Mesendoderm (in vitro differentiated cells): ENCODE measurements at regions not wholly inside any gene's neighbourhood (a gene's known extent, or its start where the extent isn't known, plus 50 kb on each side); places are given as distances from the start of the nearest gene placed in this dataset.
A peak's percentile ranks its signal among the peaks of the same experiment; 100 is the strongest.

Experiments used
- DNase-seq: peaks from one replicate; pipeline ENCODE4 v3.0.0; 2013
- H2AK5ac ChIP-seq: 2 replicates; pipeline ENCODE4 v1.6.1; 2013; ENCODE audit warnings: low read length, inconsistent platforms
- H2BK120ac ChIP-seq: 2 replicates; pipeline ENCODE4 v1.6.1; 2013; ENCODE audit warnings: low read depth, mild to moderate bottlenecking, low read length, moderate library complexity, mixed read lengths
- H2BK15ac ChIP-seq: replicated peaks from 2 replicates; pipeline ENCODE4 v1.6.1; 2013; ENCODE audit warnings: low read depth, mild to moderate bottlenecking, moderate library complexity
- H2BK5ac ChIP-seq: 2 replicates; pipeline ENCODE4 v1.6.1; 2013; ENCODE audit warnings: low read length, inconsistent platforms
- H3K18ac ChIP-seq: 2 replicates; pipeline ENCODE4 v1.6.1; 2013; ENCODE audit warnings: mild to moderate bottlenecking, low read length, mixed read lengths
- H3K23ac ChIP-seq: one replicate; pipeline ENCODE4 v1.6.1; 2013; ENCODE audit warnings: low read length
- H3K27ac ChIP-seq: 2 replicates; pipeline ENCODE4 v1.5.1; 2013; ENCODE audit warnings: low read depth, mild to moderate bottlenecking, inconsistent platforms, low read length, moderate library complexity
- H3K27me3 ChIP-seq: 2 replicates; pipeline ENCODE4 v1.6.1; 2013; ENCODE audit warnings: low read length, control low read depth, mild to moderate bottlenecking, inconsistent platforms; ENCODE audit not compliant: insufficient read depth, poor library complexity
- H3K36me3 ChIP-seq: 2 replicates; pipeline ENCODE4 v1.6.1; 2013; ENCODE audit warnings: low read length, inconsistent platforms; ENCODE audit not compliant: control insufficient read depth, insufficient read depth
- H3K4ac ChIP-seq: one replicate; pipeline ENCODE4 v1.6.1; 2013; ENCODE audit warnings: low read depth, mild to moderate bottlenecking, low read length, moderate library complexity
- H3K4me1 ChIP-seq: 2 replicates; pipeline ENCODE4 v1.6.1; 2013; ENCODE audit warnings: low read depth, low read length, inconsistent platforms; ENCODE audit not compliant: control insufficient read depth
- H3K4me2 ChIP-seq: 2 replicates; pipeline ENCODE4 v1.6.1; 2013; ENCODE audit warnings: low read length
- H3K4me3 ChIP-seq: 2 replicates; pipeline ENCODE4 v1.5.1; 2013; ENCODE audit warnings: mild to moderate bottlenecking, low read length
- H3K56ac ChIP-seq: one replicate; pipeline ENCODE4 v1.6.1; 2013; ENCODE audit warnings: low read length
- H3K79me1 ChIP-seq: 2 replicates; pipeline ENCODE4 v1.6.1; 2013; ENCODE audit warnings: low read length, inconsistent platforms
- H3K79me2 ChIP-seq: 2 replicates; pipeline ENCODE4 v1.6.1; 2013; ENCODE audit warnings: mild to moderate bottlenecking, low read length; ENCODE audit not compliant: control insufficient read depth, insufficient read depth
- H3K9ac ChIP-seq: 2 replicates; pipeline ENCODE4 v1.6.1; 2013; ENCODE audit warnings: low read length, inconsistent platforms
- H4K5ac ChIP-seq: one replicate; pipeline ENCODE4 v1.6.1; 2013; ENCODE audit warnings: low read length
- H4K8ac ChIP-seq: one replicate; pipeline ENCODE4 v1.6.1; 2013; ENCODE audit warnings: low read depth, mild to moderate bottlenecking, control low read depth, low read length, moderate library complexity
- WGBS: extraction: QIAGEN DNeasy Blood & Tissue Kit; methylation state at CpG from one replicate; pipeline ENCODE4 v1.1.7; 2013; ENCODE audit warnings: low lambda C conversion rate, missing lambda C conversion rate; ENCODE audit not compliant: insufficient coverage; ENCODE audit errors: extremely low coverage; 5-methylcytosine and 5-hydroxymethylcytosine counted together

DNA sequence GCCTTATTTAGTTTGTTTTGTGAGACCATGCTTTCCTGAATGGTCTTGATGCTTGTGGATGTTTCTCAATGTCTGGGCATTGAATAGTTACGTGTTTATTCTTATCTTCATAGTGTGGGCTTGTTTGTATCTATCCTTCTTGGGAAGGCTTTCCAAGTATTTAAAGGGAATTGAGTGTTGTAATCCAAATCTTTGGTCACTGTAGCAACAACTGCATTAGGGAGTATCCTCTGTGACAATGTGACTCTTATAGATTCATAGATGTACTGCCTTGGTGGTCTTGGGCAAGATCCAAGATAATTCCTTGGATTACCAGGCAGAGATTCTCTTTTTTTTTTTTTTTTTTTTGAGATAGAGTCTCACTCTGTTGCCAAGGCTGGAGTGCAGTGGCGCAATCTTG, 598.4 kb downstream of the CBLN4 start:
- H3K27ac ChIP-seq, result no peak overlapping the region
- H3K4me3 ChIP-seq, result no peak overlapping the region
- no CpG with 5 or more reads among the region's 2 CpGs for WGBS
- no peak overlapping the region for H4K5ac ChIP-seq
- H3K18ac ChIP-seq, result no peak overlapping the region
- no peaks in the 10 kb centered on the region for H3K36me3 ChIP-seq
- H3K4me2 ChIP-seq, result no peak overlapping the region
- H2BK120ac ChIP-seq, result no peak overlapping the region
- no peak overlapping the region for H3K9ac ChIP-seq
- no peaks in the 10 kb centered on the region for H3K79me1 ChIP-seq
- no peak overlapping the region for H3K4ac ChIP-seq
- H3K23ac ChIP-seq, result no peak overlapping the region
- no peak overlapping the region for H2BK15ac ChIP-seq
- no peak overlapping the region for H3K56ac ChIP-seq
- H4K8ac ChIP-seq, result no peak overlapping the region
- no peak overlapping the region for H2AK5ac ChIP-seq
- H2BK5ac ChIP-seq, result no peak overlapping the region
- H3K4me1 ChIP-seq, result no peaks in the 10 kb centered on the region
- H3K27me3 ChIP-seq, result no peaks in the 10 kb centered on the region
- DNase-seq, result no peak
- H3K79me2 ChIP-seq, result no peaks in the 10 kb centered on the region

DNA sequence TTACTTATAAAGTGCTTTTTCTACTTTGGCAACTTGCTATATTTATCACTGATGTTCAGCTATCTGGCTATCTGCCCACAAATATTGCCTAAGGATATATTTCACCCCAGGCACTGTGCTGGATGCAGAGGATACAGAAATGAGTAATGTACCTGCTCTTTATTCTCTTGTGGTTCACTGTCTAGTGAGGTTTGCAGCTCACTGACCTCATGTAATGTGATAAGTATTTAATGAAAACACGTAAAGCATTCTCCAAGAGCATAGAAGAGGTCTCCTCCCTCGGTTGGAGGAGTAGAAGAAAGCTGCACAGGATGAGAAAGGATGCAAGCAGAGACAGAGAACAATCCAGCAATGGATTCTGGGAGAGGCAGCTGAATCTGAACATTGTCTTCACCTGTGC, 610.7 kb downstream of the CBLN4 start:
- Histone ChIP-seq H3K56ac (no peak overlapping the region), H3K18ac (no peak overlapping the region), H4K5ac (no peak overlapping the region), H3K4ac (no peak overlapping the region), H2BK5ac (no peak overlapping the region), H3K9ac (no peak overlapping the region), H3K79me2 (no peaks in the 10 kb centered on the region), H2BK15ac (no peak overlapping the region), H3K79me1 (no peaks in the 10 kb centered on the region), H3K4me2 (no peak overlapping the region), H2BK120ac (no peak overlapping the region), H3K4me1 (no peaks in the 10 kb centered on the region), H3K23ac (no peak overlapping the region), H3K27ac (no peak overlapping the region), H3K27me3 (no peaks in the 10 kb centered on the region), H3K36me3 (no peaks in the 10 kb centered on the region), H2AK5ac (no peak overlapping the region), H4K8ac (no peak overlapping the region), H3K4me3 (no peak overlapping the region)
- no peak for DNase-seq
- no CpG with 5 or more reads among the region's 2 CpGs for WGBS

DNA sequence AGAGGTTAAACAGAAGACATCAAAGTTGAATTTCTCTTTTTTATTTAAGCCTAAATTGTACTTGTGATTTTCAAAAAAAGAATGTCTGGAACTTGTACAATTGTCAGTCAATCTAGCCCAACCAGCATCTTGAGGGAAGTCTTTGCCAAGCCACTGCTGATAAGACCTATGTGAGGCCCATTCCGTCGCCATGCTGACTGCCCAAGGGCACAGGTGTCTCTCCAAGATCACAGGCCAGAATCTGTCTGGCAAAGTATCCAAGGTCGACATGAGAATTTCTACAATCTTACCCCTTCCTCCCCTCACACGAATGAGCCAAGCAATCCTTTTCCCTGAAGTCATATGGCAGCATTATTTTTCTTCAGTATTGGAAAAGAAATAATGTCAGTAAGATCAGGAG, 614.5 kb downstream of the CBLN4 start:
- H3K27me3 ChIP-seq, result no peaks in the 10 kb centered on the region
- H3K56ac ChIP-seq, result no peak overlapping the region
- no peaks in the 10 kb centered on the region for H3K79me1 ChIP-seq
- no peak overlapping the region for H3K4ac ChIP-seq
- no peak overlapping the region for H4K5ac ChIP-seq
- H3K36me3 ChIP-seq, result no peaks in the 10 kb centered on the region
- no peak overlapping the region for H4K8ac ChIP-seq
- no peaks in the 10 kb centered on the region for H3K79me2 ChIP-seq
- H3K27ac ChIP-seq, result no peak overlapping the region
- H2BK120ac ChIP-seq, result no peak overlapping the region
- H2BK5ac ChIP-seq, result no peak overlapping the region
- H3K18ac ChIP-seq, result no peak overlapping the region
- H3K4me2 ChIP-seq, result no peak overlapping the region
- no peak overlapping the region for H2BK15ac ChIP-seq
- DNase-seq, result no peak
- no CpG with 5 or more reads among the region's 4 CpGs for WGBS
- no peak overlapping the region for H3K9ac ChIP-seq
- H3K4me1 ChIP-seq, result no peaks in the 10 kb centered on the region
- H3K4me3 ChIP-seq, result no peak overlapping the region
- no peak overlapping the region for H2AK5ac ChIP-seq
- no peak overlapping the region for H3K23ac ChIP-seq

DNA sequence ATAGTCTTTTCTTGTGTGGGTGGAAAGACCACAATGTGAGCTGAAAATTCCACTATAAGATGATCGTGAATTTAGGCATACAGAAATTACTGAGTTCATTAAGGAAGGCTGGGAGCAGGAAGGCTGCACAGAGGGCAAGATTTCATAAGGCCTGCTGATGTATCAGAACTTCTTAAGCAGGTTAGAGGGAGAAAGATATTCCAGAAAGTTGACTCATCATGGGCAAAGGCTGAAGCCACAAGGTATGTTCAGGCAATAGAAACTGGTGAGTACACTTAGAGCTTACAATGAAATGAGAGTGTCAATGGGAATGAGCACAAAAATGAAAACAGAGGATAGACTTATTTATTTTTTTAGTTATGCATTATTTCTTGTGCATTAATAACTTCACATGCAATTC, 618.6 kb downstream of the CBLN4 start:
- Histone ChIP-seq H3K79me1 (no peaks in the 10 kb centered on the region), H3K4ac (no peak overlapping the region), H3K23ac (no peak overlapping the region), H3K56ac (no peak overlapping the region), H3K18ac (no peak overlapping the region), H2BK120ac (no peak overlapping the region), H3K4me3 (no peak overlapping the region), H3K79me2 (no peaks in the 10 kb centered on the region), H3K9ac (no peak overlapping the region), H3K27me3 (no peaks in the 10 kb centered on the region), H2BK5ac (no peak overlapping the region), H3K27ac (no peak overlapping the region), H2AK5ac (no peak overlapping the region), H2BK15ac (no peak overlapping the region), H3K4me1 (no peaks in the 10 kb centered on the region), H4K5ac (no peak overlapping the region), H3K36me3 (no peaks in the 10 kb centered on the region), H3K4me2 (no peak overlapping the region), H4K8ac (no peak overlapping the region)
- DNase-seq, result no peak
- no CpG with 5 or more reads among the region's 1 CpG for WGBS

DNA sequence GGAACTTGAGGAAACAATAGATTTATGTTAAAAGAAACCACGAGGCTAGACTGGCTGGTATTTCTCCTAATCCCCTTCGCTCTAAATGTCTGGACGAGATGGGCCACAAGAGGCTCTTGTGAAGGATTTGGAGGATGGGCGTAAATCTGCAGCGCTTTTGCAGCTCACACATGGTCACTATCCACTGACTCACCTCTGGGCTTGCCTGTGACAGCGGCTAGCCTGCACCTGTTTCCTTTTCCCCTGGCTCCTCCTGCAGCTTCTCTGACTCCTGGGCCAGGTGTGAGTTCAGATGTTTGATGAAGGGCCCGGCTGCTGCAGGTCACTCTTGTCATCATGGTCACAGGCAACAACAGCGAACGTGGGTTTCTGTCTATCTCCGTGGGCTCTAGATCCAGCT, 629.4 kb downstream of the CBLN4 start:
- Histone ChIP-seq H4K5ac (no peak overlapping the region), H3K4ac (no peak overlapping the region), H3K79me1 (no peaks in the 10 kb centered on the region), H2AK5ac (no peak overlapping the region), H3K4me3 (no peak overlapping the region), H3K4me2 (no peak overlapping the region), H3K4me1 (no peaks in the 10 kb centered on the region), H3K36me3 (no peaks in the 10 kb centered on the region), H3K27me3 (no peaks in the 10 kb centered on the region), H3K56ac (no peak overlapping the region), H2BK15ac (no peak overlapping the region), H3K79me2 (no peaks in the 10 kb centered on the region), H2BK120ac (no peak overlapping the region), H2BK5ac (no peak overlapping the region), H3K23ac (no peak overlapping the region), H3K18ac (no peak overlapping the region), H3K9ac (no peak overlapping the region), H4K8ac (no peak overlapping the region), H3K27ac (no peak overlapping the region)
- DNase-seq, result peak; percentile 23
- no CpG with 5 or more reads among the region's 10 CpGs for WGBS

DNA sequence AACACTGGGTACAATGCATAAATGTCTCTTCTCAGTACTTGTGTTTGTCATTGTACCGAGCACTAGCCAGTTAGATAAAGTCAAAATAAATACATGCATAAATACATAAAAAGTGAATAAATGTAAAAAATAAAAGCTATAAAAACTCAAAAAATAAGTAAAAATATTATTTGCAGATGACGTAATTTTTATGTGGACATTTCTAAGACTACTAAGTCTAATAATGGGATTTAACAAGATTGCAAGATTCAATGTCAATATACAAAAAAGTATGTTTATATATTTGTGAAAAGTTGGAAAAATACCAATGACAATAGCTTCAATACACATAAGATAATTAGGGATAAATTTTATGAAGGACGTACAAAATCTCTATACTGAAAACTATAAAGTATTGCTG, 639.6 kb downstream of the CBLN4 start:
- no peak for DNase-seq
- Histone ChIP-seq H2BK5ac (no peak overlapping the region), H3K4me3 (no peak overlapping the region), H3K23ac (no peak overlapping the region), H3K27ac (no peak overlapping the region), H3K36me3 (no peaks in the 10 kb centered on the region), H3K18ac (no peak overlapping the region), H3K4ac (no peak overlapping the region), H3K56ac (no peak overlapping the region), H2BK15ac (no peak overlapping the region), H4K5ac (no peak overlapping the region), H2AK5ac (no peak overlapping the region), H3K4me2 (no peak overlapping the region), H3K79me1 (no peaks in the 10 kb centered on the region), H3K79me2 (no peaks in the 10 kb centered on the region), H2BK120ac (no peak overlapping the region), H3K9ac (no peak overlapping the region), H4K8ac (no peak overlapping the region), H3K27me3 (no peaks in the 10 kb centered on the region), H3K4me1 (no peaks in the 10 kb centered on the region)
- WGBS, result no CpG with 5 or more reads among the region's 3 CpGs
